GM12874 (cell line): ENCODE measurements at regions not wholly inside any gene's neighbourhood (a gene's known extent, or its start where the extent isn't known, plus 50 kb on each side); places are given as distances from the start of the nearest gene placed in this dataset.

Experiments
- TF ChIP-seq, protein P1 (sequence below): IDR thresholded peaks from 2 replicates; pipeline ENCODE4 v1.5.1; 2011; ENCODE audit warnings: low read depth, mild to moderate bottlenecking, control low read depth, low read length, moderate library complexity; ENCODE audit not compliant: insufficient read depth

DNA sequence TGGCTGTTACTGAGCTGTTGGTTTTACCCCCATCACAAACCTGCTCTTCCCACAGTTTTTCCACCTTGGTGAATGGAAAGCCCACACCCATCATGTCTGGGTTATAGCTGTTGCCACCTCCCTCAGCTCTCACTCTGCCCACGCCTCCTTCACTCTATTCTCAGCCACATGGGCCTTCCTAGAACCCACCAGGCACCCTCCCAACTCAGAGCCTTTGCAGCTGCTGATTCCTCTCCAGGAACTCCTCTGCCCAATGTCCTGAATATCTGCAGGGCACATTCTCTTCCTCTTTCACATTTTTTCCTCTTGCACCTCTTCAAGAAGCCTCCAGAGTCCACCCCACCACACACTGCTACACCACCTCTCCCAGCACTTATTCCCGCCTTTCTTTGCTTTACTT lies 177.4 kb downstream of the TBXT start:
- TF ChIP-seq, protein P1, sequence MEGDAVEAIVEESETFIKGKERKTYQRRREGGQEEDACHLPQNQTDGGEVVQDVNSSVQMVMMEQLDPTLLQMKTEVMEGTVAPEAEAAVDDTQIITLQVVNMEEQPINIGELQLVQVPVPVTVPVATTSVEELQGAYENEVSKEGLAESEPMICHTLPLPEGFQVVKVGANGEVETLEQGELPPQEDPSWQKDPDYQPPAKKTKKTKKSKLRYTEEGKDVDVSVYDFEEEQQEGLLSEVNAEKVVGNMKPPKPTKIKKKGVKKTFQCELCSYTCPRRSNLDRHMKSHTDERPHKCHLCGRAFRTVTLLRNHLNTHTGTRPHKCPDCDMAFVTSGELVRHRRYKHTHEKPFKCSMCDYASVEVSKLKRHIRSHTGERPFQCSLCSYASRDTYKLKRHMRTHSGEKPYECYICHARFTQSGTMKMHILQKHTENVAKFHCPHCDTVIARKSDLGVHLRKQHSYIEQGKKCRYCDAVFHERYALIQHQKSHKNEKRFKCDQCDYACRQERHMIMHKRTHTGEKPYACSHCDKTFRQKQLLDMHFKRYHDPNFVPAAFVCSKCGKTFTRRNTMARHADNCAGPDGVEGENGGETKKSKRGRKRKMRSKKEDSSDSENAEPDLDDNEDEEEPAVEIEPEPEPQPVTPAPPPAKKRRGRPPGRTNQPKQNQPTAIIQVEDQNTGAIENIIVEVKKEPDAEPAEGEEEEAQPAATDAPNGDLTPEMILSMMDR: no peak

DNA sequence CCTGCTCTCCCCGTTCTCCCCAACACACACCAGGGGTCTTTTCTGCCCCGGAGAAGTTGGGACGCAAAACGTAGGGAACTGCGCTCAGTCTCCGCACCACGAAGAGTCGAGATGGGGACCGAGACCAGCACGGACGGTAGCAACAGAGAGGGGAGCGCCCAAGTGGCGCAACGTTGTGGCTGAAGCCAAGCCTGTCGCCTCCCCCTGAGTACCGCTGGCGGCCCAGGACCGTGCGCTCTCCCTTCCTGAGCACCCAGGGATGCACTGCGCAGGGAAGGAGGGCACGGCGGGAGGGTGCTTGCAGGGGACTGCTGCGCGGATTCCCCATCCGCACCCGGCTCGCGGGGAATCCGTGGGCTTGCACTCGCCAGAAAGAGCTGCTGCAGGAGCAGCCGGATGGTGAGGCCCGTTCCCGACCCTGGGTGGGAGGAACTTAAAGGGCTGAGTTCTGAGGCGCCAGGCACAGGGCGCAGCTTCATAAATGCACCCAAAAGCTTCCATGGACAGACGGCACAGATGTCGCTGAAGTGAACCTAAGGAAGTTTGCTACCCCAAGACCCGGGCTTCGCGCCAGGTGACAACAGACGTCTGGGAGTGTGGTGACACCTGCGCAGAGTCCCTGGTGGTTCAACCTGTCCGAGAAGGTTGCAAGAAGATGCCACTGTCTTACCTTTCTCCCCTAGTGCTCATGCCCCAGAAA lies 178.7 kb downstream of the TBXT start:
- TF ChIP-seq, protein P1: no peak

DNA sequence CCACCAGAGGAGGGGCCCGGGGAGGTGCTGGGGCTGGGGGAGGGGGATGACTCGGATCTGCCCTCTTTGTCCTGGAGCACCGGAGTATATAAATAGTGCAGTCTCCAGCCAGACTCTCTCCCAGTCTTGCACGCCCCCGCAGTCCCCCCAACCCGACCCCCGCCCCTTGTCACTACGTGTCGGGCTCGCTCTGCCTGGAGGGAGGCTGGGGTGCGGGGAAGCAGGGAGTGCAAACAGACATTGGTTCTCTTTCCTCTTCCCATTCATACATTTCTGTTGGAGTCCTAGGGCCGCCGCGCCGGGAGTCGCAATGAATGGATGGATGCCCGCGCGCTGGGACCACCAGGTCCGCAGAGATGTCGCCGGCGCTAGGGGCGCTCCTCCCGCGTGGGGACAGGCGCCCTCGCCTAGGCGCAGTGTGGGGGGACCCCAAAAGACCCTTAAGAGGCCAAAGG lies 179.3 kb downstream of the TBXT start:
- TF ChIP-seq, protein P1: no peak

DNA sequence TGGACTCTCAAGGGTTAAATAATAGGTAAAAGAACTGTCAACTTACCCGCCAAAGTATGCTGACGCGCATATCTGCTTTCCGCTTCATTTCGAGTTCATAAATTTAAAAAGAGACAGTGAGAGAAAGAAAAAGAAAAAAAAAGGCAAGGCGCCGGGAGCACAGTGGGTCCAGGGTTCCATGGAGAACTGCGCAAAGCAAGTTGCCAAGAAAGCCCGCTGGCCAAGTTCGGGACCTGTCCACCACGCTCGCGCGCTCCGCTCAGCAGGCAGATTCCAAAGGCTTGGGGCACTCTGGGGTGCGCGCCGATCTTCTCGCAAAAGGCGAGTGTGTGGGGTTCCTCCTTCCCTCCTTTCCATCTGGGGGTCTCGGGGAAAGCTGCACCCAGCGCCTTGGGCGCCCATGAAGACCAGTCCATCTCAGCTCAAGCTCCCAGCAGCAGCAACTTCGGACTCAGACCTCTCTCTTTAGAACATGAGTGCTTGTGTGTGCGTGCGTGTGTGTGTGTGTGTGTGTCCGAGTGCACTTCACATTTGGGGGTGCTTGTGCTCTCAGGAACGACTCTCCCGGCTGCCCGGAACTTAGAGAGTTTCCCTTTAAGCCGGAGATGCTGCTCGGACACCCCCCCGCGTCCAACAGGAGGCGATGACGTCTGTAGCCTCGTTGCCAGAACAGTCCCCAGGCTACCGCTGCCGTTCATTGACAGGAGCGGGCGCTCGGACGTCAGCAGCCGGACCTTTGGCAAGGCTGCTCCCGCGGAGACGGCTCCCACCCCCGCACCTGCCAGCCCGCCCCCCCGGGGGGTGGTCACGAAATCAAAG lies 180.0 kb downstream of the TBXT start:
- TF ChIP-seq, protein P1: no peak

DNA sequence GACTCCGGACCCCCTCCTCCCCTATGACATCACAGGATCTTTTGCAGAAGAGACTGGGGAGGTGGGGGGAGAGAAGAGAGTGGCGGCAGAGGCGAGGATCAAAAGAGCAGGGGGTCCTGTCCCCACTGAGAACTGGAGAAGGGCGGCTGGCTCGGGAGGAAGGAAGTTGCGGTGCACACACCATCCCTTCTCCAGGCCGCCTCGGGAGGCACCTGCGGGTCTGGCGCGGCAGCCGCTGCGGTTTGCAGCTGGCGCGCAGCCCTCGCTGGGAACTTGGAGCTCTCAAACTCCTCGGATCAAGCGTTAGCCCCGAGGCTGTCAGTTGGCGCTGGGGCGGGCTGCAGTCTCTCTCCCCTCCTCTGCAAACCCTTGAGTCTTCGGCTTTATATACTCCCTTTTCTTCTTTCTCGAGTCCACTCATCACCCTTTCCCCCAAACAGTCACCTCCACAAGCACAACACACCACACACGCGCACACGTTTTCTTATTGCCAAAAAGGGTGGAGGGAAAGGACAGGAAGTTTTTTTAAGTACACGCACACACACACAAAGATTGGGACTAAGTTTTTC lies 180.7 kb downstream of the TBXT start:
- TF ChIP-seq, protein P1: no peak

DNA sequence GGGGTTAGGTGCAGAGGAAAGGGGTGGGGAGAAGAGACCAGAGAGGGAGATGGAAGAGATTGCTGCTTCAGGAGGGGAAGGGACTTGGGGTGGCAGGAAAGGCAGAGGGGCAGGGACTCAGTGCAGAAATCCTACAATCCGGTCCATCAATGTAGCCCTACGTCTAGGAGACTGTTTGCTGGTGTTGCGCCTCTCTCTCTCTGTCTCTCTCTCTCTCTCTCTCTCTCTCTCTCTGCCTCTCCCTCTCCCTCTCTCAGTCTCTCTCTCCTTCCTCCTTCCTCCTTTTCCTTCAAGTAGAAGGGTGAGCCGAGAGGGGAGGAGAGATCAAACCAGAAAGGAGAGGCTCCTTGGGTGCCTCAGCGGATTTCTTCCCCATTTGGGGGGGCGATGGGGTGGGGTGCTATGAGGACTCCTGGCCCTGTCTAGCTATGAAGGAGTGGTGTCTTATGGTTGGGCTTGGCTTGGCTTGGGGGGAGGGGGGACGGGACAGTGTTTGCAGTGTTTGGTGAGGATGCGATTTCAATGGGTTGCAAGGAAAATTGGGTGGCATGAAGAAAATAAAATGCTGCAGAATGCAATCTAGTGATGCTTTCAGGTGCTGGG lies 181.2 kb downstream of the TBXT start:
- TF ChIP-seq, protein P1: no peak

DNA sequence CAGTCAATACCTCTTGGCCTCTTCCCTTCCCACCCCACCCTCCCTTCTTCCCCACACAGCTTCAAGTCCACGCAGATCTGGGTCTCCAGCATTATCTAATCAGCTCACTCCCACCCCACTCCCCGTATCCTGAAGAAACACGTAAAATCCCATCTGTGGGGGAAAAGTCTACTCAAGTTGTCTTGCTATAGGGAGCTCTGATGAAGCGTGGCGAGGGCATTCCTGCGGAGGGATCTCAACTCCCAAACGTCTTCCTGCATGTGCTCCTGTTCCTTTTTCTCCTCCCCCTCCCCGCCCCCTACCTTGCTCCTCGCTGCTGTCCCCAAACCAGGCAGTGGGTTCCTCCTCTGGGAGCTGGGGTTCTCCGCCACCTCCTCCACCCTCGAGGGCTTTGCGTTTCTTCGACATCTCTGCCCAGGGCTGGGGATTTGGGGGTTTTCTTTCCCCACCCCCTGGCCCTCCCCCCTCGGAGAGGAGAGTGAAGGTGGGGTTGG lies 181.8 kb downstream of the TBXT start:
- TF ChIP-seq, protein P1: no peak
